H1 (cell line): ENCODE measurements at regions not wholly inside any gene's neighbourhood (a gene's known extent, or its start where the extent isn't known, plus 50 kb on each side); places are given as distances from the start of the nearest gene placed in this dataset.
"Not testable (repeated sequence)": the region's sequence is repeated elsewhere in the genome, so short reads cannot be mapped to it uniquely, and the experiment has no call there.

ENCODE experiments used
- CTCF ChIA-PET: fragments of 300-600 bp; sonication (Branson Sonifier 250); formaldehyde crosslinking; loops from one replicate; lab custom pipeline; 2021; ENCODE audit not compliant: partially characterized antibody; lab: Charles Lee
- POLR2A ChIA-PET: fragments of 300-600 bp; sonication (Branson Sonifier 250); formaldehyde crosslinking; loops from one replicate; lab custom pipeline; 2021; ENCODE audit warnings: inconsistent platforms; ENCODE audit not compliant: partially characterized antibody; lab: Charles Lee
- DNase-seq, 2 experiments: peaks; one replicate each; pipeline versions ENCODE4 v3.0.0 to v3.0.0-alpha.2; 2010 to 2022; ENCODE audit warnings: low spot score in 2 of 2, low read depth in 1 of 2, mixed read lengths in 1 of 2
- FAIRE-seq: peaks from 2 replicates; lab custom pipeline; 2011; peaks lifted over from hg19 to GRCh38; lab: Jason Lieb, UNC
- H2AFZ ChIP-seq: 2 replicates; pipeline ENCODE4 v1.8.1; 2012; ENCODE audit warnings: low read length, inconsistent platforms
- H2AK5ac ChIP-seq: 2 replicates; pipeline ENCODE4 v1.6.1; 2013; ENCODE audit warnings: low read depth, low read length
- H2BK120ac ChIP-seq: replicated peaks from 2 replicates; pipeline ENCODE3; 2013; ENCODE audit warnings: low read depth, low read length, inconsistent platforms
- H2BK12ac ChIP-seq: 2 replicates; pipeline ENCODE4 v1.6.1; 2013; ENCODE audit warnings: low read depth, low read length
- H2BK15ac ChIP-seq: 2 replicates; pipeline ENCODE4 v1.6.1; 2013; ENCODE audit warnings: low read length
- H2BK20ac ChIP-seq: 2 replicates; pipeline ENCODE4 v1.6.1; 2013; ENCODE audit warnings: low read length
- H2BK5ac ChIP-seq: 2 replicates; pipeline ENCODE4 v1.6.1; 2013; ENCODE audit warnings: low read depth, low read length
- H3K14ac ChIP-seq: 2 replicates; pipeline ENCODE4 v1.6.1; 2013; ENCODE audit warnings: inconsistent platforms; ENCODE audit not compliant: insufficient read length
- H3K18ac ChIP-seq: 2 replicates; pipeline ENCODE4 v1.6.1; 2013; ENCODE audit warnings: low read length; ENCODE audit errors: extremely low read depth
- H3K23ac ChIP-seq: 2 replicates; pipeline ENCODE4 v1.6.1; 2013; ENCODE audit warnings: inconsistent platforms; ENCODE audit not compliant: insufficient read length
- H3K23me2 ChIP-seq: 2 replicates; pipeline ENCODE4 v1.6.1; 2013; ENCODE audit warnings: low read depth, low read length
- H3K27ac ChIP-seq: 2 replicates; pipeline ENCODE4 v1.6.1; 2011; ENCODE audit warnings: low read depth, low read length, inconsistent platforms
- H3K27me3 ChIP-seq, 4 experiments: replicated peaks in 1 of 4; 1 replicate in 1 of 4; 2 replicates in 3 of 4; pipeline versions ENCODE4 v1.6.1 to v1.8.1; 2011 to 2013; ENCODE audit warnings: low read length in 3 of 4, mild to moderate bottlenecking in 3 of 4, inconsistent platforms in 2 of 4, mixed read lengths in 2 of 4, moderate library complexity in 1 of 4; ENCODE audit not compliant: control insufficient read depth in 3 of 4, insufficient read depth in 3 of 4; ENCODE audit errors: extremely low read depth in 1 of 4
- H3K36me3 ChIP-seq, 4 experiments: 2 replicates each; pipeline versions ENCODE4 v1.6.1 to v1.8.1; 2011 to 2013; ENCODE audit warnings: mild to moderate bottlenecking in 4 of 4, low read length in 3 of 4, moderate library complexity in 2 of 4, control low read depth in 1 of 4, inconsistent platforms in 1 of 4; ENCODE audit not compliant: insufficient read depth in 4 of 4, control insufficient read depth in 2 of 4
- H3K4ac ChIP-seq: replicated peaks from 2 replicates; pipeline ENCODE3; 2013; ENCODE audit warnings: low read length, low read depth, mixed read lengths, inconsistent platforms; ENCODE audit not compliant: insufficient read length
- H3K4me1 ChIP-seq, 4 experiments: replicated peaks in 1 of 4; 1 replicate in 1 of 4; 2 replicates in 3 of 4; pipeline versions ENCODE4 v1.6.1 to v1.8.1; 2011 to 2013; ENCODE audit warnings: low read length in 3 of 4, inconsistent platforms in 2 of 4, mixed read lengths in 1 of 4; ENCODE audit not compliant: insufficient read depth in 4 of 4, control insufficient read depth in 3 of 4
- H3K4me2 ChIP-seq, 2 experiments: 2 replicates each; pipeline versions ENCODE4 v1.6.1 to v1.8.1; 2011 to 2013; ENCODE audit warnings: low read depth in 2 of 2, low read length in 2 of 2, control low read depth in 1 of 2, inconsistent platforms in 1 of 2, mild to moderate bottlenecking in 1 of 2; ENCODE audit not compliant: insufficient read depth in 1 of 2
- H3K4me3 ChIP-seq, 4 experiments: fragments of 200-600, 300-600 bp in 1 of 4; sonication (generic), shearing (Covaris generic), sonication (Bioruptor Twin) in 1 of 4; 2 replicates each; pipeline versions ENCODE4 v1.5.1 to v1.8.1; 2011 to 2016; ENCODE audit warnings: low read length in 4 of 4, low read depth in 3 of 4, control low read depth in 2 of 4, inconsistent platforms in 2 of 4, mild to moderate bottlenecking in 2 of 4, mixed read lengths in 1 of 4, moderate library complexity in 1 of 4; ENCODE audit not compliant: insufficient read depth in 2 of 4; ENCODE audit errors: extremely low read depth in 1 of 4
- H3K56ac ChIP-seq: replicated peaks from 2 replicates; pipeline ENCODE3; 2013; ENCODE audit warnings: low read depth, mild to moderate bottlenecking, mixed read lengths, low read length, inconsistent platforms; ENCODE audit not compliant: insufficient read length
- H3K79me1 ChIP-seq: 2 replicates; pipeline ENCODE4 v1.6.1; 2013; ENCODE audit warnings: low read depth, low read length, control low read depth
- H3K79me2 ChIP-seq, 2 experiments: 2 replicates each; pipeline versions ENCODE4 v1.6.1 to v1.8.1; 2012 to 2013; ENCODE audit warnings: low read length in 2 of 2, mild to moderate bottlenecking in 2 of 2, inconsistent platforms in 1 of 2; ENCODE audit not compliant: insufficient read depth in 2 of 2, control insufficient read depth in 1 of 2
- H3K9ac ChIP-seq, 4 experiments: replicated peaks in 1 of 4; 1 replicate in 1 of 4; 2 replicates in 3 of 4; pipeline versions ENCODE4 v1.6.1 to v1.8.1; 2011 to 2013; ENCODE audit warnings: low read depth in 3 of 4, low read length in 3 of 4, control low read depth in 2 of 4, mild to moderate bottlenecking in 2 of 4, moderate library complexity in 2 of 4, inconsistent platforms in 1 of 4; ENCODE audit errors: extremely low read depth in 1 of 4
- H3K9me3 ChIP-seq, 2 experiments: 2 replicates each; pipeline versions ENCODE4 v1.6.1 to v1.8.1; 2012 to 2013; ENCODE audit warnings: mild to moderate bottlenecking in 2 of 2, moderate library complexity in 2 of 2, control low read depth in 1 of 2, inconsistent platforms in 1 of 2, low read depth in 1 of 2, low read length in 1 of 2, mixed read lengths in 1 of 2; ENCODE audit not compliant: insufficient read depth in 2 of 2
- H4K20me1 ChIP-seq, 2 experiments: replicated peaks in 1 of 2; 2 replicates each; pipeline versions ENCODE3 to v1.8.1; 2011 to 2013; ENCODE audit warnings: inconsistent platforms in 2 of 2, low read length in 2 of 2, mild to moderate bottlenecking in 1 of 2; ENCODE audit not compliant: insufficient read depth in 2 of 2, control insufficient read depth in 1 of 2
- H4K5ac ChIP-seq: 2 replicates; pipeline ENCODE4 v1.6.1; 2013; ENCODE audit warnings: low read length, low read depth, mixed read lengths, inconsistent platforms; ENCODE audit not compliant: insufficient read length
- H4K8ac ChIP-seq: 2 replicates; pipeline ENCODE4 v1.8.0; 2013; ENCODE audit warnings: mild to moderate bottlenecking, moderate library complexity, low read length, inconsistent platforms; ENCODE audit not compliant: insufficient read depth; ENCODE audit errors: extremely low read depth
- H4K91ac ChIP-seq: replicated peaks from 2 replicates; pipeline ENCODE3; 2013; ENCODE audit warnings: low read length, mixed read lengths, inconsistent platforms; ENCODE audit not compliant: insufficient read length
- WGBS, 2 experiments: shearing (Covaris generic) in 1 of 2; methylation state at CpG; one replicate each; pipeline versions ENCODE4 v1.1.6 to v1.1.7; 2013 to 2015; ENCODE audit warnings: low lambda C conversion rate in 2 of 2, mixed read lengths in 2 of 2, inconsistent platforms in 1 of 2, low coverage in 1 of 2, missing lambda C conversion rate in 1 of 2; ENCODE audit not compliant: insufficient replicate concordance in 2 of 2, insufficient coverage in 1 of 2, insufficient read length in 1 of 2; ENCODE audit errors: extremely low coverage in 1 of 2, missing lambda C conversion rate in 1 of 2; 5-methylcytosine and 5-hydroxymethylcytosine counted together

DNA sequence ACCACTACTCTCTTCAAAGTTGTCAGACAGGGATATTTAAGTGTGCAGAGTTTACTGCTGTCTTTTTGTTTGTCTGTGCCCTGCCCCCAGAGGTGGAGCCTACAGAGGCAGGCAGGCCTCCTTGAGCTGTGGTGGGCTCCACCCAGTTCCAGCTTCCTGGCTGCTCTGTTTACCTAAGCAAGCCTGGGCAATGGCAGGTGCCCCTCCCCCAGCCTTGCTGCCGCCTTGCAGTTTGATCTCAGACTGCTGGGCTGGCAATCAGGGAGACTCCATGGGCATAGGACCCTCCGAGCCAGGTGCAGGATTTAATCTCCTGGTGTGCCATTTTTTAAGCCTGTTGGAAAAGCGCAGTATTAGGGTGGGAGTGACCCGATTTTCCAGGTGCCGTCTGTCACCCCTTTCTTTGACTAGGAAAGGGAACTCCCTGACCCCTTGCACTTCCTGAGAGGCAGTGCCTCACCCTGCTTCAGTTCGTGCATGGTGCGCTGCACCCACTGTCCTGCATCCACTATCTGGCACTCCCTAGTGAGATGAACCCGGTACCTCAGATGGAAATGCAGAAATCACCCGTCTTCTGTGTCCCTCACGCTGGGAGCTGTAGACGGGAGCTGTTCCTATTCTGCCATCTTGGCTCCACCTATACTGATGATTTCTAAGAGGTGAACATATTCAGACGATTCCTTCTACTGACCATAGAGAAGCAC lies 167.6 kb downstream of the CXXC4 start:
- H3K79me2 ChIP-seq, H3K56ac ChIP-seq, H3K79me1 ChIP-seq, H3K27me3 ChIP-seq, H2BK20ac ChIP-seq, H3K23me2 ChIP-seq, H3K4me2 ChIP-seq, H4K20me1 ChIP-seq, H3K4ac ChIP-seq, H3K4me3 ChIP-seq, H2BK5ac ChIP-seq, POLR2A ChIA-PET, H4K5ac ChIP-seq, CTCF ChIA-PET, H3K4me1 ChIP-seq, H3K9me3 ChIP-seq, H3K27ac ChIP-seq, H3K9ac ChIP-seq, H2AK5ac ChIP-seq, DNase-seq, FAIRE-seq, H3K23ac ChIP-seq, H3K14ac ChIP-seq, H3K18ac ChIP-seq, H4K91ac ChIP-seq, H4K8ac ChIP-seq, H2BK120ac ChIP-seq, H3K36me3 ChIP-seq, H2AFZ ChIP-seq, H2BK15ac ChIP-seq, H2BK12ac ChIP-seq: not testable (repeated sequence)
- 92% methylated on average over 10 of the region's 12 CpGs; no CpG with 5 or more reads in 1 of the 2 experiments for WGBS, 2 experiments
